GM23248 (cell line): ENCODE measurements at regions not wholly inside any gene's neighbourhood (a gene's known extent, or its start where the extent isn't known, plus 50 kb on each side); places are given as distances from the start of the nearest gene placed in this dataset.
A peak's percentile ranks its signal among the peaks of the same experiment; 100 is the strongest.

Experiments used
- DNase-seq: peaks from one replicate; pipeline ENCODE4 v3.0.0-alpha.2; 2015
- H2AFZ ChIP-seq: fragments of 200-600 bp; sonication (generic); 2 replicates; pipeline ENCODE4 v1.6.1; 2016; ENCODE audit warnings: antibody characterized with exemption
- H3F3A ChIP-seq: fragments of 200-600 bp; sonication (generic); 2 replicates; pipeline ENCODE4 v1.6.1; 2016; ENCODE audit warnings: mild to moderate bottlenecking, antibody characterized with exemption, mixed run types; ENCODE audit not compliant: insufficient read depth
- H3K27ac ChIP-seq: fragments of 200-600 bp; sonication (generic); 2 replicates; pipeline ENCODE4 v1.5.1; 2016; ENCODE audit warnings: mild to moderate bottlenecking
- H3K27me3 ChIP-seq: fragments of 200-600 bp; sonication (generic); replicated peaks from 2 replicates; pipeline ENCODE4 v1.6.1; 2016; ENCODE audit warnings: mild to moderate bottlenecking; ENCODE audit not compliant: insufficient read depth
- H3K36me3 ChIP-seq: fragments of 200-600 bp; sonication (generic); 2 replicates; pipeline ENCODE4 v1.6.1; 2016; ENCODE audit warnings: low read depth, mild to moderate bottlenecking
- H3K4me1 ChIP-seq: fragments of 200-600 bp; sonication (generic); 2 replicates; pipeline ENCODE4 v1.6.1; 2016; ENCODE audit warnings: mild to moderate bottlenecking; ENCODE audit not compliant: insufficient read depth
- H3K4me2 ChIP-seq: fragments of 200-600 bp; sonication (generic); one replicate; pipeline ENCODE4 v1.6.1; 2016; ENCODE audit warnings: mild to moderate bottlenecking; ENCODE audit not compliant: unreplicated experiment
- H3K4me3 ChIP-seq: fragments of 200-600 bp; sonication (generic); 2 replicates; pipeline ENCODE4 v1.5.1; 2016; ENCODE audit warnings: mild to moderate bottlenecking
- H3K79me2 ChIP-seq: fragments of 200-600 bp; sonication (generic); 2 replicates; pipeline ENCODE4 v1.6.1; 2016; ENCODE audit warnings: mild to moderate bottlenecking; ENCODE audit not compliant: insufficient read depth
- H3K9ac ChIP-seq: fragments of 200-600 bp; sonication (generic); 2 replicates; pipeline ENCODE4 v1.6.1; 2016; ENCODE audit warnings: mild to moderate bottlenecking
- H3K9me2 ChIP-seq: fragments of 200-600 bp; sonication (generic); 2 replicates; pipeline ENCODE4 v1.6.1; 2016; ENCODE audit warnings: mixed run types, mild to moderate bottlenecking, moderate library complexity; ENCODE audit not compliant: insufficient read depth
- H3K9me3 ChIP-seq: fragments of 200-600 bp; sonication (generic); one replicate; pipeline ENCODE4 v1.6.1; 2017; ENCODE audit warnings: low read depth
- H4K20me1 ChIP-seq: fragments of 200-600 bp; sonication (generic); 2 replicates; pipeline ENCODE4 v1.6.0; 2016; ENCODE audit not compliant: insufficient read depth
- EZH2 ChIP-seq: fragments of 200-600 bp; sonication (generic); IDR thresholded peaks from 2 replicates; pipeline ENCODE4 v1.6.1; 2018; ENCODE audit warnings: antibody characterized with exemption, mild to moderate bottlenecking; ENCODE audit not compliant: insufficient read depth, poor library complexity, severe bottlenecking
- EZH2phosphoT487 ChIP-seq: fragments of 200-600 bp; sonication (generic); IDR thresholded peaks from 2 replicates; pipeline ENCODE4 v1.6.1; 2018; ENCODE audit warnings: antibody characterized with exemption, moderate library complexity, mild to moderate bottlenecking, low read depth; ENCODE audit not compliant: insufficient read depth
- WGBS, 2 experiments: methylation state at CpG; one replicate each; pipeline ENCODE4 v1.1.6; 2015 to 2017; ENCODE audit warnings: low lambda C conversion rate in 2 of 2, low coverage in 1 of 2; ENCODE audit errors: missing lambda C conversion rate in 2 of 2; 5-methylcytosine and 5-hydroxymethylcytosine counted together
- in situ Hi-C: fragments of 300-500 bp; cut with MboI; formaldehyde crosslinking; loops from 2 replicates; pipeline ENCODE4 v1.15.0; 2020

GRCh38 chr16:66306366-66307150, 59.9 kb upstream of the CDH5 start:
- in situ Hi-C loops = no loop called here
- H3K4me3 ChIP-seq = no peak overlapping the region
- H3K9ac ChIP-seq = no peak overlapping the region
- no peaks in the 10 kb centered on the region for H3K9me3 ChIP-seq
- no peaks in the 10 kb centered on the region for H3K79me2 ChIP-seq
- no peak for DNase-seq
- H2AFZ ChIP-seq = no peak overlapping the region
- H3K4me1 ChIP-seq = no peaks in the 10 kb centered on the region
- TF ChIP-seq EZH2phosphoT487 (no peak), EZH2 (no peak)
- no peaks in the 10 kb centered on the region for H4K20me1 ChIP-seq
- H3K36me3 ChIP-seq = no peaks in the 10 kb centered on the region
- H3K9me2 ChIP-seq = no peaks in the 10 kb centered on the region
- H3K27ac ChIP-seq = no peak overlapping the region
- H3K4me2 ChIP-seq = no peak overlapping the region
- H3K27me3 ChIP-seq = peaks cover 61% of the 10 kb centered on the region
- no peaks in the 10 kb centered on the region for H3F3A ChIP-seq
- WGBS, 2 experiments = 61 to 70% methylated on average over 9 of the region's 9 CpGs

GRCh38 chr16:66304961-66305360, 61.5 kb upstream of the CDH5 start:
- Histone ChIP-seq H3F3A (no peaks in the 10 kb centered on the region), H2AFZ (no peak overlapping the region), H3K4me2 (no peak overlapping the region), H4K20me1 (no peaks in the 10 kb centered on the region), H3K79me2 (no peaks in the 10 kb centered on the region), H3K9me2 (no peaks in the 10 kb centered on the region), H3K27me3 (peaks cover 72% of the 10 kb centered on the region), H3K9me3 (no peaks in the 10 kb centered on the region), H3K36me3 (no peaks in the 10 kb centered on the region), H3K27ac (no peak overlapping the region), H3K4me3 (no peak overlapping the region), H3K9ac (no peak overlapping the region), H3K4me1 (no peaks in the 10 kb centered on the region)
- no peak for DNase-seq
- 23 to 38% methylated on average over 3 of the region's 3 CpGs for WGBS, 2 experiments
- in situ Hi-C loops = no loop called here
- TF ChIP-seq EZH2phosphoT487 = no peak
- TF ChIP-seq EZH2 = no peak

GRCh38 chr16:66304151-66304550, 62.3 kb upstream of the CDH5 start:
- Histone ChIP-seq H3K36me3 (no peaks in the 10 kb centered on the region), H2AFZ (no peak overlapping the region), H3K4me1 (no peaks in the 10 kb centered on the region), H3K9ac (no peak overlapping the region), H3K79me2 (no peaks in the 10 kb centered on the region), H4K20me1 (no peaks in the 10 kb centered on the region), H3K4me3 (no peak overlapping the region), H3K4me2 (no peak overlapping the region), H3F3A (no peaks in the 10 kb centered on the region), H3K27me3 (peaks cover 67% of the 10 kb centered on the region), H3K9me3 (no peaks in the 10 kb centered on the region), H3K9me2 (no peaks in the 10 kb centered on the region), H3K27ac (no peak overlapping the region)
- TF ChIP-seq EZH2phosphoT487 (no peak), EZH2 (no peak)
- in situ Hi-C loops = no loop called here
- peak; percentile 12 for DNase-seq
- WGBS, 2 experiments = 1% methylated on average over 7 of the region's 7 CpGs

GRCh38 chr16:66300501-66300900, 66.0 kb upstream of the CDH5 start:
- TF ChIP-seq EZH2 (no peak), EZH2phosphoT487 (no peak)
- peaks cover 72% of the 10 kb centered on the region for H3K27me3 ChIP-seq
- no peak overlapping the region for H2AFZ ChIP-seq
- H4K20me1 ChIP-seq = no peaks in the 10 kb centered on the region
- DNase-seq = no peak
- H3K79me2 ChIP-seq = no peaks in the 10 kb centered on the region
- H3K9me3 ChIP-seq = no peaks in the 10 kb centered on the region
- H3K4me3 ChIP-seq = no peak overlapping the region
- H3K4me2 ChIP-seq = no peak overlapping the region
- no peak overlapping the region for H3K27ac ChIP-seq
- no peaks in the 10 kb centered on the region for H3K36me3 ChIP-seq
- H3K4me1 ChIP-seq = no peaks in the 10 kb centered on the region
- H3K9ac ChIP-seq = no peak overlapping the region
- no peaks in the 10 kb centered on the region for H3K9me2 ChIP-seq
- in situ Hi-C loops = no loop called here
- 31 to 40% methylated on average over 1 of the region's 1 CpG for WGBS, 2 experiments
- H3F3A ChIP-seq = no peaks in the 10 kb centered on the region

- Histone ChIP-seq H4K20me1 (no peaks in the 10 kb centered on the region), H3K9me2 (no peaks in the 10 kb centered on the region), H3F3A (no peaks in the 10 kb centered on the region), H2AFZ (no peak overlapping the region), H3K27ac (no peak overlapping the region), H3K79me2 (no peaks in the 10 kb centered on the region), H3K9me3 (no peaks in the 10 kb centered on the region), H3K9ac (no peak overlapping the region), H3K36me3 (no peaks in the 10 kb centered on the region), H3K27me3 (peaks cover 75% of the 10 kb centered on the region), H3K4me2 (no peak overlapping the region), H3K4me3 (no peak overlapping the region), H3K4me1 (no peaks in the 10 kb centered on the region)
- TF ChIP-seq EZH2phosphoT487 (no peak), EZH2 (no peak)
- DNase-seq = no peak
- in situ Hi-C loops = no loop called here
- WGBS, 2 experiments = 71 to 72% methylated on average over 3 of the region's 3 CpGs
Measured at GRCh38 chr16:66300037-66300436, 66.5 kb upstream of the CDH5 start.
